GM06990 (cell line): ENCODE measurements at regions not wholly inside any gene's neighbourhood (a gene's known extent, or its start where the extent isn't known, plus 50 kb on each side); places are given as distances from the start of the nearest gene placed in this dataset.
"Not testable (repeated sequence)": the region's sequence is repeated elsewhere in the genome, so short reads cannot be mapped to it uniquely, and the experiment has no call there.

Source experiments
- DNase-seq: peaks from one replicate; pipeline ENCODE4 v3.0.0-alpha.2; 2011; ENCODE audit not compliant: insufficient read length; ENCODE audit errors: extremely low read depth
- H3K27me3 ChIP-seq: replicated peaks from 2 replicates; pipeline ENCODE4 v1.6.0; 2011; ENCODE audit warnings: low read length; ENCODE audit not compliant: control insufficient read depth, insufficient read depth
- H3K36me3 ChIP-seq: 2 replicates; pipeline ENCODE4 v1.5.1; 2011; ENCODE audit warnings: low read length; ENCODE audit not compliant: control insufficient read depth, insufficient read depth
- H3K4me3 ChIP-seq: replicated peaks from 2 replicates; pipeline ENCODE4 v1.5.1; 2011; ENCODE audit warnings: low read depth, mild to moderate bottlenecking, control low read depth, low read length
- CTCF ChIP-seq: IDR thresholded peaks from 2 replicates; pipeline ENCODE4 v1.5.1; 2011; ENCODE audit warnings: low read length, control low read depth, mild to moderate bottlenecking, inconsistent platforms; ENCODE audit not compliant: insufficient read depth, poor library complexity, severe bottlenecking

- no peak for DNase-seq
- no peaks in the 10 kb centered on the region for H3K27me3 ChIP-seq
- no peak for TF ChIP-seq CTCF
- no peak overlapping the region for H3K4me3 ChIP-seq
- H3K36me3 ChIP-seq: no peaks in the 10 kb centered on the region
Measured at GRCh38 chr1:213513006-213513405, 462.0 kb downstream of the RPS6KC1 start.

GRCh38 chr1:213514408-213515179 lies 463.6 kb downstream of the RPS6KC1 start:
- not testable (repeated sequence) for H3K27me3 ChIP-seq, H3K36me3 ChIP-seq, H3K4me3 ChIP-seq, DNase-seq

GRCh38 chr1:213519098-213519497 lies 468.1 kb downstream of the RPS6KC1 start:
- no peak for TF ChIP-seq CTCF
- no peak for DNase-seq
- no peaks in the 10 kb centered on the region; the same call in 1 of the 2 replicates for H3K27me3 ChIP-seq
- no peak overlapping the region for H3K4me3 ChIP-seq
- no peaks in the 10 kb centered on the region for H3K36me3 ChIP-seq

GRCh38 chr1:213521206-213521605 lies 466.6 kb upstream of the PROX1 start:
- no peaks in the 10 kb centered on the region for H3K36me3 ChIP-seq
- H3K27me3 ChIP-seq: no peaks in the 10 kb centered on the region; the same call in 1 of the 2 replicates
- no peak overlapping the region for H3K4me3 ChIP-seq
- no peak for TF ChIP-seq CTCF
- no peak for DNase-seq

GRCh38 chr1:213523781-213524398 lies 463.9 kb upstream of the PROX1 start:
- Histone ChIP-seq H3K4me3 (no peak overlapping the region), H3K27me3 (no peaks in the 10 kb centered on the region; the same call in 1 of the 2 replicates), H3K36me3 (no peaks in the 10 kb centered on the region)
- no peak for DNase-seq
- no peak for TF ChIP-seq CTCF

- Histone ChIP-seq H3K27me3 (no peaks in the 10 kb centered on the region; the same call in 1 of the 2 replicates), H3K4me3 (no peak overlapping the region), H3K36me3 (no peaks in the 10 kb centered on the region)
- TF ChIP-seq CTCF: no peak
- no peak for DNase-seq
Measured at GRCh38 chr1:213526306-213526705, 461.5 kb upstream of the PROX1 start.
